Mesenchymal stem cell (in vitro differentiated cells and primary cell): ENCODE measurements at regions not wholly inside any gene's neighbourhood (a gene's known extent, or its start where the extent isn't known, plus 50 kb on each side); places are given as distances from the start of the nearest gene placed in this dataset.

Experiments used
- DNase-seq: peaks from one replicate; pipeline ENCODE4 v3.0.0-alpha.2; 2013
- H2AFZ ChIP-seq: one replicate; pipeline ENCODE4 v1.6.1; 2013; ENCODE audit warnings: low read depth, mild to moderate bottlenecking, control low read depth, inconsistent platforms, low read length, moderate library complexity
- H2AK5ac ChIP-seq: 2 replicates; pipeline ENCODE4 v1.6.1; 2013; ENCODE audit warnings: low read length, moderate library complexity, mild to moderate bottlenecking, inconsistent platforms; ENCODE audit not compliant: severe bottlenecking
- H2BK120ac ChIP-seq: one replicate; pipeline ENCODE4 v1.6.1; 2013; ENCODE audit warnings: low read depth, mild to moderate bottlenecking, inconsistent platforms, low read length, moderate library complexity
- H2BK12ac ChIP-seq, 2 experiments: one replicate each; pipeline ENCODE4 v1.6.1; 2013; ENCODE audit warnings: inconsistent platforms in 2 of 2, low read length in 2 of 2, mild to moderate bottlenecking in 2 of 2, moderate library complexity in 2 of 2, control low read depth in 1 of 2
- H2BK15ac ChIP-seq: one replicate; pipeline ENCODE4 v1.6.1; 2013; ENCODE audit warnings: mild to moderate bottlenecking, low read depth, inconsistent platforms; ENCODE audit not compliant: poor library complexity, severe bottlenecking
- H2BK5ac ChIP-seq: 2 replicates; pipeline ENCODE4 v1.6.1; 2013; ENCODE audit warnings: low read depth, mild to moderate bottlenecking, low read length, control low read depth, inconsistent platforms; ENCODE audit not compliant: poor library complexity, severe bottlenecking
- H3K14ac ChIP-seq, 2 experiments: one replicate each; pipeline ENCODE4 v1.6.1; 2013; ENCODE audit warnings: inconsistent platforms in 2 of 2, low read length in 2 of 2, control low read depth in 1 of 2, mild to moderate bottlenecking in 1 of 2, moderate library complexity in 1 of 2
- H3K18ac ChIP-seq, 2 experiments: one replicate each; pipeline ENCODE4 v1.6.1; 2013; ENCODE audit warnings: inconsistent platforms in 2 of 2, low read length in 2 of 2, control low read depth in 1 of 2, low read depth in 1 of 2, mild to moderate bottlenecking in 1 of 2
- H3K23ac ChIP-seq, 2 experiments: one replicate each; pipeline ENCODE4 v1.6.1; 2013; ENCODE audit warnings: inconsistent platforms in 2 of 2, low read length in 2 of 2, mild to moderate bottlenecking in 2 of 2, moderate library complexity in 2 of 2, control low read depth in 1 of 2
- H3K27ac ChIP-seq: 2 replicates; pipeline ENCODE4 v1.5.1; 2013; ENCODE audit warnings: mild to moderate bottlenecking, moderate library complexity, low read length, control low read depth, inconsistent platforms; ENCODE audit not compliant: poor library complexity, severe bottlenecking
- H3K27me3 ChIP-seq, 2 experiments: 2 replicates each; pipeline versions ENCODE4 v1.6.1 to v1.7.0; 2013; ENCODE audit warnings: low read length in 2 of 2, mild to moderate bottlenecking in 2 of 2, moderate library complexity in 2 of 2, control low read depth in 1 of 2, inconsistent platforms in 1 of 2; ENCODE audit not compliant: control insufficient read depth in 1 of 2, insufficient read depth in 1 of 2
- H3K36me3 ChIP-seq, 2 experiments: 2 replicates each; pipeline versions ENCODE4 v1.6.1 to v1.7.0; 2013; ENCODE audit warnings: low read length in 2 of 2, control low read depth in 1 of 2, inconsistent platforms in 1 of 2, low read depth in 1 of 2, mild to moderate bottlenecking in 1 of 2; ENCODE audit not compliant: insufficient read depth in 2 of 2, control insufficient read depth in 1 of 2
- H3K4ac ChIP-seq, 2 experiments: one replicate each; pipeline ENCODE4 v1.6.1; 2013; ENCODE audit warnings: inconsistent platforms in 2 of 2, low read length in 2 of 2, mild to moderate bottlenecking in 2 of 2, moderate library complexity in 2 of 2, control low read depth in 1 of 2, low read depth in 1 of 2
- H3K4me1 ChIP-seq: 2 replicates; pipeline ENCODE4 v1.6.1; 2013; ENCODE audit warnings: low read depth, low read length, control low read depth; ENCODE audit not compliant: control insufficient read depth, insufficient read depth
- H3K4me2 ChIP-seq: 2 replicates; pipeline ENCODE4 v1.6.1; 2013; ENCODE audit warnings: low read length, mild to moderate bottlenecking, inconsistent platforms; ENCODE audit not compliant: poor library complexity, severe bottlenecking
- H3K4me3 ChIP-seq, 2 experiments: 2 replicates each; pipeline versions ENCODE4 v1.5.1 to v1.7.0; 2013; ENCODE audit warnings: low read length in 2 of 2, mild to moderate bottlenecking in 2 of 2, control low read depth in 1 of 2, low read depth in 1 of 2; ENCODE audit not compliant: insufficient read depth in 1 of 2
- H3K79me1 ChIP-seq: replicated peaks from 2 replicates; pipeline ENCODE4 v1.6.1; 2013; ENCODE audit warnings: mild to moderate bottlenecking, control low read depth, low read length, inconsistent platforms; ENCODE audit not compliant: poor library complexity, severe bottlenecking
- H3K9ac ChIP-seq: 2 replicates; pipeline ENCODE4 v1.7.0; 2013; ENCODE audit warnings: mild to moderate bottlenecking, low read length, moderate library complexity
- H3K9me3 ChIP-seq: 2 replicates; pipeline ENCODE4 v1.7.0; 2013; ENCODE audit warnings: mild to moderate bottlenecking, low read length; ENCODE audit not compliant: control insufficient read depth
- H4K8ac ChIP-seq: one replicate; pipeline ENCODE4 v1.6.1; 2013; ENCODE audit warnings: inconsistent platforms, mild to moderate bottlenecking, low read length, moderate library complexity
- H4K91ac ChIP-seq: one replicate; pipeline ENCODE4 v1.6.1; 2013; ENCODE audit warnings: mild to moderate bottlenecking, low read length, inconsistent platforms
- WGBS: methylation state at CpG from one replicate; pipeline ENCODE4 v1.1.7; 2013; ENCODE audit warnings: mixed read lengths; 5-methylcytosine and 5-hydroxymethylcytosine counted together

DNA sequence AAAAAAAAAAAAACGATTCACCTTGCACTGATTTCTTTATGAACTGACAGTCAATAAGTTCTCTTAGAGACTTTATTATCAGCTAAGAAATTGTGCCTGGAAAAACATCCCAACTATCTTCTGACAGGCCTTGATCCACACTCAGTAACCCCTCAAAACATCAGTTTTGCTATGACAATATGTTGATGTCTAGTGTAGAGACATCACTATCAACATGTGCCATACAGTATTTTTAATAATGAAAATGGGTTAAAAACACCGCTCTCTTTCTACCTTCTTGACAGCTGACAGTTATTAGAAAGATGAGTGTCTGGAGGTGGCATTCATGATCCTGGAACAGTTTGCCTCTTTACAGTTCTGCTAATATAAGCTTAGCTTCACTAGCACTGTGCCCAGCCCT is 175.8 kb upstream of the TMEM229A start:
- Histone ChIP-seq H2AK5ac (no peak overlapping the region), H3K4me2 (no peak overlapping the region), H2AFZ (no peak overlapping the region), H3K36me3 (no peaks in the 10 kb centered on the region), H3K9me3 (no peaks in the 10 kb centered on the region), H3K27me3 (no peaks in the 10 kb centered on the region), H2BK5ac (no peak overlapping the region), H2BK120ac (no peak overlapping the region), H3K79me1 (no peaks in the 10 kb centered on the region), H3K18ac (no peak overlapping the region), H4K8ac (no peak overlapping the region), H3K9ac (no peak overlapping the region), H3K4me3 (no peak overlapping the region), H3K4me1 (no peaks in the 10 kb centered on the region), H4K91ac (no peak overlapping the region), H3K4ac (no peak overlapping the region), H3K23ac (no peak overlapping the region), H3K14ac (no peak overlapping the region), H2BK15ac (no peak overlapping the region), H3K27ac (no peak overlapping the region), H2BK12ac (no peak overlapping the region)
- 80% methylated on average over 1 of the region's 2 CpGs for WGBS
- DNase-seq = no peak

DNA sequence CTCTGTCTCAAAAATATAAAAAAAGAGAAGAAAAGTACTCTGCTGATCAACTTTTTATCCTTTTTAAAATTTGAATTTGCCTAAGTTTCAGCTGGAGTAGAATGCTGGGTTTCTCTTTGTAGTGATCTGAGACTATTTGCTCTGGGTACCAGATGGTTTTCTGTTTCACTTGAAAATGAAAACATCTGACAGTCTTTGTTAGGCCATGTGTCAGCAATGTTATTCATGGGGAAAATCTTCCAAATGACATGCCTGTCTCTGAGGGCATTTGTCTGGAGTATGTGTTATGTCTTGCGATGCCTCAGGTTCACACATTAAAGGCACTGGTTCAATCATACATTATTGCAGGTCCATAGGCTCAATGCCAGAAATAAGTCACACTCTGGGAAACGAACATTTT is 175.3 kb upstream of the TMEM229A start:
- Histone ChIP-seq H3K14ac (no peak overlapping the region), H3K36me3 (no peaks in the 10 kb centered on the region), H3K9me3 (no peaks in the 10 kb centered on the region), H2BK12ac (no peak overlapping the region), H3K4me1 (no peaks in the 10 kb centered on the region), H3K27me3 (no peaks in the 10 kb centered on the region), H2BK15ac (no peak overlapping the region), H2BK5ac (no peak overlapping the region), H2AK5ac (no peak overlapping the region), H3K18ac (no peak overlapping the region), H3K27ac (no peak overlapping the region), H2AFZ (no peak overlapping the region), H3K4me3 (no peak overlapping the region), H3K23ac (no peak overlapping the region), H3K4me2 (no peak overlapping the region), H4K8ac (no peak overlapping the region), H3K9ac (no peak overlapping the region), H4K91ac (no peak overlapping the region), H3K79me1 (no peaks in the 10 kb centered on the region), H2BK120ac (no peak overlapping the region), H3K4ac (no peak overlapping the region)
- WGBS = 79% methylated on average over 2 of the region's 2 CpGs
- no peak for DNase-seq

DNA sequence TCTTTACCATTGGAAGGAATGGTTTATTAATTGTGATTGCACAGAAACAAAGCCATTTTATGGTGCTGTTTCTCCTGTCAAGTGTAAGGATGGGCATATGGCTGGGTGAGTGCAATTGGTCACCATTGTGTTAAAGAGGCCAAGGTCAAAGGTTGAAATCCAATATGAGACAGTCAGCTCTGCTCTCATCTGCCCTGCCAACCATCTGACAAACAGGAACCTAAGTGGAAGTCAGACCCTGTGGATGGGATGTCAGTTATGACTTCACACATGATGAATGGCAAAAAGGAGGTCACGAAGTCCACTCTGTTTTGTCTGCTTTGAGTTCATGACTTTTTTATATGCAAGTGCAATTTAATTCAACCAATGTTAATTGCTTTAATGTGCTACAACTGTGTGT is 172.7 kb upstream of the TMEM229A start:
- Histone ChIP-seq H2BK12ac (no peak overlapping the region), H3K9me3 (no peaks in the 10 kb centered on the region), H4K8ac (no peak overlapping the region), H2BK15ac (no peak overlapping the region), H3K23ac (no peak overlapping the region), H2BK5ac (no peak overlapping the region), H2AK5ac (no peak overlapping the region), H3K27ac (no peak overlapping the region), H3K4ac (no peak overlapping the region), H3K36me3 (no peaks in the 10 kb centered on the region), H2AFZ (peak overlapping the region; percentile 42), H3K18ac (no peak overlapping the region), H3K79me1 (no peaks in the 10 kb centered on the region), H4K91ac (no peak overlapping the region), H3K9ac (no peak overlapping the region), H3K27me3 (no peaks in the 10 kb centered on the region), H3K14ac (no peak overlapping the region), H3K4me3 (no peak overlapping the region), H2BK120ac (no peak overlapping the region), H3K4me1 (no peaks in the 10 kb centered on the region), H3K4me2 (no peak overlapping the region)
- DNase-seq = no peak
- 100% methylated on average over 1 of the region's 1 CpG for whole genome bisulfite sequencing

DNA sequence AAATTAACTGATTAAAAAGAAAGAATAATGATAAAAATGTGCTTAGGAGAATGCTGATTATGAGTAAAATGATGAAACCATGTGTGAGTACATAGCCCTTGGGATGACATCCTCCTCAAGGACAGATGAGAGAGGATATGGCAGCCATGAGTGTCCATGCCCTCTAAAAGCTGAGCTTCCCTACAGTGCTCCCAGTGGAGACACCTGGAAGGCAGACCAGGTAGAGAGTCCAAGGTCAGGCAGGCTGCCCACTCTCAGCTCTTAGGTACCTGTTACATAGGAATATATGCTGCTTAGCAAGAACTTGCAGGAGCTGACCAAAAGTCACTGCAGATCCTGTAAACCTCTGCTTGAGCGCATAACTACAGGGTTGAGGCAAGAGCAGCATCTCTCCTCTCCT is 169.7 kb upstream of the TMEM229A start:
- H3K4me2 ChIP-seq = no peak overlapping the region
- H3K18ac ChIP-seq = no peak overlapping the region
- no peak overlapping the region for H2AK5ac ChIP-seq
- no peaks in the 10 kb centered on the region for H3K27me3 ChIP-seq
- no peak overlapping the region for H2BK120ac ChIP-seq
- no peak overlapping the region for H2BK15ac ChIP-seq
- H3K36me3 ChIP-seq = no peaks in the 10 kb centered on the region
- no peaks in the 10 kb centered on the region for H3K79me1 ChIP-seq
- no peak overlapping the region for H2BK5ac ChIP-seq
- no peaks in the 10 kb centered on the region for H3K9me3 ChIP-seq
- no peak overlapping the region for H3K23ac ChIP-seq
- WGBS = 100% methylated on average over 1 of the region's 1 CpG
- no peak overlapping the region for H3K27ac ChIP-seq
- H3K4me1 ChIP-seq = no peaks in the 10 kb centered on the region
- no peak overlapping the region for H4K91ac ChIP-seq
- no peak for DNase-seq
- no peak overlapping the region for H3K14ac ChIP-seq
- no peak overlapping the region for H2BK12ac ChIP-seq
- no peak overlapping the region for H4K8ac ChIP-seq
- H2AFZ ChIP-seq = no peak overlapping the region
- H3K4me3 ChIP-seq = no peak overlapping the region
- H3K4ac ChIP-seq = peak overlapping the region in 1 of 2 experiments; percentile 24
- H3K9ac ChIP-seq = no peak overlapping the region
